ENCODE measurements at regions not wholly inside any gene's neighbourhood (a gene's known extent, or its start where the extent isn't known, plus 50 kb on each side); places are given as distances from the start of the nearest gene placed in this dataset.

- no peak overlapping the region for H3K4me3 ChIP-seq (ENCODE audit: low read depth, low read length)
- TF ChIP-seq MYC (IDR thresholded peaks at IDR 0.05; ENCODE audit: low read depth, low read length) (no peak), POLR2A (IDR thresholded peaks at IDR 0.05; ENCODE audit: extremely low read depth, insufficient read length) (no peak), MAX (IDR thresholded peaks at IDR 0.05; ENCODE audit: low read depth, low read length) (no peak), CTCF (IDR thresholded peaks at IDR 0.05; ENCODE audit: low read depth, low read length) (no peak)
- DNase-seq (ENCODE audit: low read depth): no peak
Measured at GRCh38 chr2:217163987-217164386, 304.1 kb upstream of the TNP1 start.

GRCh38 chr2:217162533-217162932 lies 302.7 kb upstream of the TNP1 start:
- peak; percentile 79 for DNase-seq (ENCODE audit: low read depth)
- no peak overlapping the region for H3K4me3 ChIP-seq (ENCODE audit: low read depth, low read length)
- no peak for TF ChIP-seq CTCF (IDR thresholded peaks at IDR 0.05; ENCODE audit: low read depth, low read length)
- TF ChIP-seq MAX (IDR thresholded peaks at IDR 0.05; ENCODE audit: low read depth, low read length): no peak
- no peak for TF ChIP-seq MYC (IDR thresholded peaks at IDR 0.05; ENCODE audit: low read depth, low read length)
- TF ChIP-seq POLR2A (IDR thresholded peaks at IDR 0.05; ENCODE audit: extremely low read depth, insufficient read length): no peak

- DNase-seq (ENCODE audit: low read depth): no peak
- TF ChIP-seq MAX (IDR thresholded peaks at IDR 0.05; ENCODE audit: low read depth, low read length) (no peak), POLR2A (IDR thresholded peaks at IDR 0.05; ENCODE audit: extremely low read depth, insufficient read length) (no peak), CTCF (IDR thresholded peaks at IDR 0.05; ENCODE audit: low read depth, low read length) (no peak), MYC (IDR thresholded peaks at IDR 0.05; ENCODE audit: low read depth, low read length) (no peak)
- no peak overlapping the region for H3K4me3 ChIP-seq (ENCODE audit: low read depth, low read length)
Measured at GRCh38 chr2:217160978-217161973, 301.4 kb upstream of the TNP1 start.

- TF ChIP-seq CTCF (IDR thresholded peaks at IDR 0.05; ENCODE audit: low read depth, low read length) (no peak), POLR2A (IDR thresholded peaks at IDR 0.05; ENCODE audit: extremely low read depth, insufficient read length) (no peak)
- no peak for DNase-seq (ENCODE audit: low read depth)
- H3K4me3 ChIP-seq (ENCODE audit: low read depth, low read length): no peak overlapping the region
Measured at GRCh38 chr2:217160103-217160743, 300.4 kb upstream of the TNP1 start.

GRCh38 chr2:217158928-217159327 lies 299.1 kb upstream of the TNP1 start:
- TF ChIP-seq MAX (IDR thresholded peaks at IDR 0.05; ENCODE audit: low read depth, low read length) (no peak), MYC (IDR thresholded peaks at IDR 0.05; ENCODE audit: low read depth, low read length) (no peak), CTCF (IDR thresholded peaks at IDR 0.05; ENCODE audit: low read depth, low read length) (no peak), POLR2A (IDR thresholded peaks at IDR 0.05; ENCODE audit: extremely low read depth, insufficient read length) (no peak)
- H3K4me3 ChIP-seq (ENCODE audit: low read depth, low read length): no peak overlapping the region
- DNase-seq (ENCODE audit: low read depth): no peak

Data from NB4 (cell line).